ENCODE measurements at regions not wholly inside any gene's neighbourhood (a gene's known extent, or its start where the extent isn't known, plus 50 kb on each side); places are given as distances from the start of the nearest gene placed in this dataset.

GRCh38 chr10:83167081-83167480 is 972.2 kb upstream of the GHITM start:
- CTCF ChIA-PET = no interaction called here
- H3K27ac ChIP-seq = no peak overlapping the region
- POLR2A ChIA-PET (ENCODE audit: low non-redundant PET) = no interaction called here
- no peak for DNase-seq (ENCODE audit: low spot score)
- no peak for TF ChIP-seq CTCF (conservative IDR thresholded peaks at IDR 0.05; ENCODE audit: low read depth)

- POLR2A ChIA-PET (ENCODE audit: low non-redundant PET) = no interaction called here
- TF ChIP-seq CTCF (conservative IDR thresholded peaks at IDR 0.05; ENCODE audit: low read depth) = no peak
- DNase-seq (ENCODE audit: low spot score) = no peak
- no peak overlapping the region for H3K27ac ChIP-seq
- CTCF ChIA-PET = no interaction called here
Measured at GRCh38 chr10:83176901-83177300, 962.4 kb upstream of the GHITM start.

GRCh38 chr10:83178526-83178925 is 960.8 kb upstream of the GHITM start:
- TF ChIP-seq CTCF (conservative IDR thresholded peaks at IDR 0.05; ENCODE audit: low read depth) = no peak
- DNase-seq (ENCODE audit: low spot score) = no peak
- ChIA-PET CTCF (interaction anchor here (0.6 kb wide), 1 partner anchor 848 kb away, joined by 8 read pairs; no protein-coding TSS in a partner anchor), POLR2A (ENCODE audit: low non-redundant PET) (no interaction called here)
- H3K27ac ChIP-seq = no peak overlapping the region

- CTCF ChIA-PET = no interaction called here
- no peak for DNase-seq (ENCODE audit: low spot score)
- no peak for TF ChIP-seq CTCF (conservative IDR thresholded peaks at IDR 0.05; ENCODE audit: low read depth)
- POLR2A ChIA-PET (ENCODE audit: low non-redundant PET) = no interaction called here
- H3K27ac ChIP-seq = no peak overlapping the region
Measured at GRCh38 chr10:83179371-83179770, 959.9 kb upstream of the GHITM start.

- no peak for DNase-seq (ENCODE audit: low spot score)
- H3K27ac ChIP-seq = no peak overlapping the region
- ChIA-PET CTCF (no interaction called here), POLR2A (ENCODE audit: low non-redundant PET) (no interaction called here)
- TF ChIP-seq CTCF (conservative IDR thresholded peaks at IDR 0.05; ENCODE audit: low read depth) = no peak
Measured at GRCh38 chr10:83182076-83182475, 957.2 kb upstream of the GHITM start.

GRCh38 chr10:83184641-83185040 is 954.7 kb upstream of the GHITM start:
- CTCF ChIA-PET = no interaction called here
- DNase-seq (ENCODE audit: low spot score) = no peak
- POLR2A ChIA-PET (ENCODE audit: low non-redundant PET) = no interaction called here
- H3K27ac ChIP-seq = no peak overlapping the region
- TF ChIP-seq CTCF (conservative IDR thresholded peaks at IDR 0.05; ENCODE audit: low read depth) = no peak

GRCh38 chr10:83190614-83191013 is 948.7 kb upstream of the GHITM start:
- H3K27ac ChIP-seq = no peak overlapping the region
- TF ChIP-seq CTCF (conservative IDR thresholded peaks at IDR 0.05; ENCODE audit: low read depth) = no peak
- ChIA-PET CTCF (no interaction called here), POLR2A (ENCODE audit: low non-redundant PET) (no interaction called here)
- DNase-seq (ENCODE audit: low spot score) = no peak

Measured in RWPE1 (cell line).